ENCODE measurements at regions not wholly inside any gene's neighbourhood (a gene's known extent, or its start where the extent isn't known, plus 50 kb on each side); places are given as distances from the start of the nearest gene placed in this dataset.

DNA sequence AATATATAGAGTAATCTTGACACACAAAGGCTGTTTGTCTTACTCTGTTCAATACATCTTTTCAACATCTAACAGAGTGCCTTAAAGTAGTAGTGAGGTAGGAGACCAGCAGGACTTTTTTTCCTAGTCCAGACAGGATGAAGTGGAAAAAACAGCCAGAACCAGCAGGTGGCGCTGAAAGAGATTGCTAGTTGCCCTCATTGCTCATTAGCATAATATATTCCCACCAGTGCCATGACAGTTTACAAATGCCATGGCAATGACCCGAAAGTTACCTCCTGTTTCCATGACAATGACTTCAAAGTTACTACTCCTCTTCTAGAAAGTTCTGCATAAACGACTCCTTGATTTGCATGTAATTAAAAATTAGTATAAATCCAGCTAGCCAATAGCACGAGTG is 387.4 kb downstream of the ACTL7B start:
- DNase-seq (peak; percentile 57), ATAC-seq (peak; percentile 42 to 54)
- no peaks in the 10 kb centered on the region for H3K27me3 ChIP-seq (ENCODE audit: low read depth)
- no peak overlapping the region for H3K27ac ChIP-seq
- intact Hi-C loops (cut with DNase I) = no loop called here
- H3K4me1 ChIP-seq = peaks cover 4% of the 10 kb centered on the region
- no peaks in the 10 kb centered on the region for H3K9me3 ChIP-seq
- no peak overlapping the region for H3K4me3 ChIP-seq
- TF ChIP-seq, protein P1, sequence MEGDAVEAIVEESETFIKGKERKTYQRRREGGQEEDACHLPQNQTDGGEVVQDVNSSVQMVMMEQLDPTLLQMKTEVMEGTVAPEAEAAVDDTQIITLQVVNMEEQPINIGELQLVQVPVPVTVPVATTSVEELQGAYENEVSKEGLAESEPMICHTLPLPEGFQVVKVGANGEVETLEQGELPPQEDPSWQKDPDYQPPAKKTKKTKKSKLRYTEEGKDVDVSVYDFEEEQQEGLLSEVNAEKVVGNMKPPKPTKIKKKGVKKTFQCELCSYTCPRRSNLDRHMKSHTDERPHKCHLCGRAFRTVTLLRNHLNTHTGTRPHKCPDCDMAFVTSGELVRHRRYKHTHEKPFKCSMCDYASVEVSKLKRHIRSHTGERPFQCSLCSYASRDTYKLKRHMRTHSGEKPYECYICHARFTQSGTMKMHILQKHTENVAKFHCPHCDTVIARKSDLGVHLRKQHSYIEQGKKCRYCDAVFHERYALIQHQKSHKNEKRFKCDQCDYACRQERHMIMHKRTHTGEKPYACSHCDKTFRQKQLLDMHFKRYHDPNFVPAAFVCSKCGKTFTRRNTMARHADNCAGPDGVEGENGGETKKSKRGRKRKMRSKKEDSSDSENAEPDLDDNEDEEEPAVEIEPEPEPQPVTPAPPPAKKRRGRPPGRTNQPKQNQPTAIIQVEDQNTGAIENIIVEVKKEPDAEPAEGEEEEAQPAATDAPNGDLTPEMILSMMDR (IDR thresholded peaks at IDR 0.05) = peak; percentile 32
- H3K36me3 ChIP-seq = no peaks in the 10 kb centered on the region

- Histone ChIP-seq H3K36me3 (no peaks in the 10 kb centered on the region), H3K27ac (no peak overlapping the region), H3K27me3 (ENCODE audit: low read depth) (no peaks in the 10 kb centered on the region), H3K9me3 (no peaks in the 10 kb centered on the region), H3K4me1 (peaks cover 4% of the 10 kb centered on the region), H3K4me3 (no peak overlapping the region)
- TF ChIP-seq, protein P1 (IDR thresholded peaks at IDR 0.05) = no peak
- intact Hi-C loops (cut with DNase I) = no loop called here
- ATAC-seq (no peak), DNase-seq (no peak)
These were observed 388.0 kb downstream of the ACTL7B start for GRCh38 chr9:108467653-108468324.

GRCh38 chr9:108467161-108467560 is 388.6 kb downstream of the ACTL7B start:
- no peaks in the 10 kb centered on the region for H3K9me3 ChIP-seq
- intact Hi-C loops (cut with DNase I) = no loop called here
- TF ChIP-seq, protein P1 (IDR thresholded peaks at IDR 0.05) = no peak
- ATAC-seq (no peak), DNase-seq (no peak)
- no peaks in the 10 kb centered on the region for H3K27me3 ChIP-seq (ENCODE audit: low read depth)
- H3K27ac ChIP-seq = no peak overlapping the region
- no peak overlapping the region for H3K4me3 ChIP-seq
- no peaks in the 10 kb centered on the region for H3K36me3 ChIP-seq
- peaks cover 4% of the 10 kb centered on the region for H3K4me1 ChIP-seq

DNA sequence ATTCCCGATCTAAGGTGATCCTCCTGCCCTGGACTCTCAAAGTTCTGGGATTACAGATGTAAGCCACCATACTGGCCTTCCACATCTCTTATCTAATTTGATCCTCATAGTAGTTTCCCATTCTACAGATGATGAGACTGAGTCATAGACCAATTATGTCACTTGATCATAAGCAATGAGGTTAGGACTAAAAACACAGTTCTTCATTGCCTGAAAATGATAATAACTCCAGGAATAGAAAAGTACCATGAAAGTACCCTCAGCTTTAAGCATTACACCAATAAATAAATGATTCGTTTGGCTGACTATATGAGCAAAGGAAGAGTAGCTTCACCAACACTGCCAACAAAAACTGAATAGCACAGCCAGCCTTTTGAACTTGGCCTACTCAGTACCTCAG is 389.5 kb downstream of the ACTL7B start:
- no peaks in the 10 kb centered on the region for H3K9me3 ChIP-seq
- H3K4me1 ChIP-seq = peaks cover 4% of the 10 kb centered on the region
- intact Hi-C loops (cut with DNase I) = no loop called here
- H3K4me3 ChIP-seq = no peak overlapping the region
- no peak overlapping the region for H3K27ac ChIP-seq
- DNase-seq (no peak), ATAC-seq (no peak)
- H3K27me3 ChIP-seq (ENCODE audit: low read depth) = no peaks in the 10 kb centered on the region
- no peaks in the 10 kb centered on the region for H3K36me3 ChIP-seq
- TF ChIP-seq, protein P1 (IDR thresholded peaks at IDR 0.05) = no peak

DNA sequence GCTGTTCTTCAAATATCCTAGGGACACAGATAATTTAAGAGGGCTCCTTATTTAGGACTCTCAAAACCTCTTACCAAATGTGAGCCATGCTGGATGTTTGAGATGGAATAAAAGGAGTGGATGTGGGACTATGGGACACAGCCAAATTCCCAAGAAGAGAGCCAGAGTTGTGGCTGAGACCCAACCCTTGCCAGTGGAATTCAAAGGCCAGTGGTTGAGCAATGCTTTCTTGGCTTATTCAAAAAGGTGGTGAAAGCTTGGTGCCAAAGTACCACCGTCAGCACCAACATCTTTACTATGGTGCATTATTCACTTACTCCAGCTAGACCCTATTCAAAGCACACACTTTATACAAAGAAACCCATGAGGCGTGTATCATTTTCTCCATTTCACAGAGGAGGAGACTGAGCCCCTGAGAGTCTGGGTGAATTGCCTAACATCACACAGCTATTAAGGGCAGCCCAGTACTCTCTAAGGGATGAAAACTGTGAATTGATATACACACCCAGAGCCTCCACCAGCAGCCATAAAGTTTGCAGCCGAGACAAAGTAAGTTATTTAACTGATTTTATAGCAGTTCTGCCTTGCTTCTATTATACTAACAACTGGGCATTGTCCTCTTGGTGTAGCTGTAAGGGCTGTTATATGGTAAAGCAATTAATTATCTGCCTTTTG is 391.7 kb downstream of the ACTL7B start:
- H3K9me3 ChIP-seq = no peaks in the 10 kb centered on the region
- no peak for DNase-seq
- H3K4me3 ChIP-seq = no peak overlapping the region
- peaks cover 4% of the 10 kb centered on the region for H3K4me1 ChIP-seq
- intact Hi-C loops (cut with DNase I) = no loop called here
- H3K27ac ChIP-seq = no peak overlapping the region
- TF ChIP-seq, protein P1 (IDR thresholded peaks at IDR 0.05) = no peak
- no peak for ATAC-seq
- H3K36me3 ChIP-seq = no peaks in the 10 kb centered on the region
- H3K27me3 ChIP-seq (ENCODE audit: low read depth) = no peaks in the 10 kb centered on the region

Data from lower lobe of right lung (tissue), 2 donors.